Upper lobe of left lung (tissue), 4 donors: ENCODE measurements at regions not wholly inside any gene's neighbourhood (a gene's known extent, or its start where the extent isn't known, plus 50 kb on each side); places are given as distances from the start of the nearest gene placed in this dataset.

Source experiments
- CTCF ChIP-seq, 6 experiments: fragments of 450-650 bp in 4 of 6; fragments of 200-600 bp in 2 of 6; sonication (generic) in 2 of 6; IDR thresholded peaks; one replicate each; pipeline ENCODE4 v1.5.1; 2016 to 2019; ENCODE audit warnings: antibody characterized with exemption in 6 of 6
- EP300 ChIP-seq, 4 donors: sonication (generic); formaldehyde crosslinking; IDR thresholded peaks; one replicate each; pipeline ENCODE4 v1.5.1; 2017; ENCODE audit warnings: antibody characterized with exemption in 4 of 4, control low read depth in 2 of 4
- POLR2A ChIP-seq, 4 donors: fragments of 450-650 bp; IDR thresholded peaks; one replicate each; pipeline ENCODE4 v1.5.1; 2016 to 2017; ENCODE audit warnings: antibody characterized with exemption in 4 of 4, mild to moderate bottlenecking in 2 of 4
- POLR2AphosphoS5 ChIP-seq, 2 donors: sonication (generic); formaldehyde crosslinking; IDR thresholded peaks; one replicate each; pipeline ENCODE4 v1.5.1; 2017; ENCODE audit warnings: antibody characterized with exemption in 2 of 2

- TF ChIP-seq CTCF (IDR thresholded peaks at IDR 0.05) (no peak), POLR2AphosphoS5 (IDR thresholded peaks at IDR 0.05) (no peak), POLR2A (IDR thresholded peaks at IDR 0.05) (no peak), EP300 (IDR thresholded peaks at IDR 0.05) (no peak)
Observed at GRCh38 chr20:53716395-53716794, 122.8 kb upstream of the ZNF217 start.
